Neural cell (in vitro differentiated cells): ENCODE measurements at regions not wholly inside any gene's neighbourhood (a gene's known extent, or its start where the extent isn't known, plus 50 kb on each side); places are given as distances from the start of the nearest gene placed in this dataset.

ENCODE experiments used
- H2AFZ ChIP-seq: fragments of 200-600, 300-800 bp; sonication (generic), shearing (Covaris generic); 2 replicates; pipeline ENCODE4 v1.6.0; 2014; ENCODE audit warnings: low read depth, mild to moderate bottlenecking, antibody characterized with exemption, low read length, moderate library complexity
- H3F3A ChIP-seq: fragments of 200-600 bp; shearing (Covaris generic); 2 replicates; pipeline ENCODE4 v1.6.1; 2016; ENCODE audit warnings: mild to moderate bottlenecking, moderate library complexity, mixed read lengths, antibody characterized with exemption, low read length; ENCODE audit not compliant: insufficient read depth, poor library complexity, severe bottlenecking
- H3K27ac ChIP-seq: fragments of 200-600, 300-800 bp; sonication (generic), shearing (Covaris generic); 2 replicates; pipeline ENCODE4 v1.5.1; 2014; ENCODE audit warnings: mild to moderate bottlenecking, low read length, moderate library complexity
- H3K27me3 ChIP-seq: fragments of 300-800, 200-600 bp; sonication (generic), shearing (Covaris generic); 2 replicates; pipeline ENCODE4 v1.6.0; 2014; ENCODE audit warnings: mild to moderate bottlenecking, low read depth, low read length, moderate library complexity; ENCODE audit not compliant: insufficient read depth
- H3K36me3 ChIP-seq: fragments of 300-800, 200-600 bp; sonication (generic), shearing (Covaris generic); 2 replicates; pipeline ENCODE4 v1.5.1; 2014; ENCODE audit warnings: mild to moderate bottlenecking, antibody characterized with exemption, low read length, moderate library complexity; ENCODE audit not compliant: insufficient read depth
- H3K4me2 ChIP-seq: fragments of 300-800, 200-600 bp; sonication (generic), shearing (Covaris generic); 2 replicates; pipeline ENCODE4 v1.6.0; 2014; ENCODE audit warnings: mild to moderate bottlenecking, low read length
- H3K4me3 ChIP-seq: fragments of 300-800, 200-600 bp; sonication (generic), shearing (Covaris generic); 2 replicates; pipeline ENCODE4 v1.5.1; 2014; ENCODE audit warnings: mild to moderate bottlenecking, low read length, moderate library complexity
- H3K79me2 ChIP-seq: fragments of 200-600 bp; shearing (Covaris generic); replicated peaks from 2 replicates; pipeline ENCODE4 v1.6.0; 2014; ENCODE audit warnings: mild to moderate bottlenecking, low read length, moderate library complexity; ENCODE audit not compliant: insufficient read depth
- H3K9ac ChIP-seq: fragments of 300-800, 200-600 bp; sonication (generic), shearing (Covaris generic); 2 replicates; pipeline ENCODE4 v1.6.1; 2016; ENCODE audit warnings: mild to moderate bottlenecking, low read length, mixed read lengths
- H3K9me2 ChIP-seq: fragments of 200-600 bp; shearing (Covaris generic); 2 replicates; pipeline ENCODE4 v1.6.1; 2016; ENCODE audit warnings: mild to moderate bottlenecking, low read length, mixed read lengths; ENCODE audit not compliant: insufficient read depth
- H3K9me3 ChIP-seq: fragments of 200-600, 300-800 bp; sonication (generic), shearing (Covaris generic); 2 replicates; pipeline ENCODE4 v1.6.1; 2016; ENCODE audit warnings: mild to moderate bottlenecking, mixed run types, low read length, moderate library complexity, mixed read lengths
- H4K20me1 ChIP-seq: fragments of 200-600 bp; shearing (Covaris generic); 2 replicates; pipeline ENCODE4 v1.6.1; 2016; ENCODE audit warnings: mild to moderate bottlenecking, mixed run types; ENCODE audit not compliant: insufficient read depth
- EP300 ChIP-seq: fragments of 450-650 bp; conservative IDR thresholded peaks from 2 replicates; pipeline ENCODE4 v1.6.1; 2014; ENCODE audit warnings: antibody characterized with exemption, mild to moderate bottlenecking, moderate library complexity; ENCODE audit not compliant: poor library complexity, severe bottlenecking
- EZH2 ChIP-seq: fragments of 200-600, 300-800 bp; shearing (Covaris generic), sonication (generic); IDR thresholded peaks from 2 replicates; pipeline ENCODE4 v1.6.1; 2014; ENCODE audit warnings: antibody characterized with exemption, low read length, borderline replicate concordance, mild to moderate bottlenecking; ENCODE audit not compliant: insufficient read depth, poor library complexity, severe bottlenecking
- MXI1 ChIP-seq: fragments of 450-650 bp; conservative IDR thresholded peaks from 2 replicates; pipeline ENCODE4 v1.6.1; 2014; ENCODE audit warnings: antibody characterized with exemption, mild to moderate bottlenecking; ENCODE audit not compliant: poor library complexity, severe bottlenecking
- POLR2AphosphoS5 ChIP-seq: IDR thresholded peaks from 2 replicates; pipeline ENCODE4 v1.6.1; 2012
- RAD21 ChIP-seq: fragments of 450-650 bp; conservative IDR thresholded peaks from 2 replicates; pipeline ENCODE4 v1.6.1; 2014; ENCODE audit warnings: antibody characterized with exemption, mild to moderate bottlenecking, moderate library complexity
- SMC3 ChIP-seq: fragments of 450-650 bp; conservative IDR thresholded peaks from 2 replicates; pipeline ENCODE4 v1.6.1; 2014; ENCODE audit warnings: antibody characterized with exemption, mild to moderate bottlenecking, moderate library complexity; ENCODE audit not compliant: poor library complexity
- TAF1 ChIP-seq: IDR thresholded peaks from 2 replicates; pipeline ENCODE4 v1.6.1; 2012; ENCODE audit warnings: low read depth
- TF ChIP-seq, protein P1 (sequence below): fragments of 450-650 bp; IDR thresholded peaks from 2 replicates; pipeline ENCODE4 v1.5.1; 2014; ENCODE audit warnings: antibody characterized with exemption, mild to moderate bottlenecking, moderate library complexity; ENCODE audit not compliant: poor library complexity, severe bottlenecking
- TF ChIP-seq, protein P2 (sequence below): IDR thresholded peaks from 2 replicates; pipeline ENCODE4 v1.6.1; 2012; ENCODE audit warnings: borderline replicate concordance

DNA sequence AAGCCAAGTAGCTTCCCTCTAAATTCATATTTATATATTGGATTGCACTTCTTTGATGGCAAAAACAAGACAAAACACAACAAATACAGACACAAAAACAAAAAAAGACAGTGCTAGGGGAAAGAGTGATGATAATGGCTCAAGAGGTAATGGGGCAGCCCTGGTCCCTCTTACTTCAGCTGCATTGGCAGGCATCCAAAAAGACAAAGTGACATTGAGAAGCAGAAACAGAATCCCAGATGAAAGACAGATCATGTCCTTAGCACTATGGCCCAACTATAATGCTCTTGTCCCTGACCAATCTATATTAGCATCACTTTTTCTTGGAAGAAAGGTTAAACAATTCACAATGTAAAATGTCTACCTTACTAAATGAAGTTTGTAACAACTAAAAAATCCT, 76.2 kb downstream of the GPR85 start:
- H3K4me2 ChIP-seq: no peak overlapping the region
- no peaks in the 10 kb centered on the region for H3K36me3 ChIP-seq
- H3K27ac ChIP-seq: no peak overlapping the region
- H3K27me3 ChIP-seq: no peaks in the 10 kb centered on the region
- H3K9me3 ChIP-seq: no peaks in the 10 kb centered on the region
- H4K20me1 ChIP-seq: no peaks in the 10 kb centered on the region
- no peaks in the 10 kb centered on the region for H3K79me2 ChIP-seq
- no peaks in the 10 kb centered on the region for H3F3A ChIP-seq
- no peak overlapping the region for H3K9ac ChIP-seq
- no peaks in the 10 kb centered on the region for H3K9me2 ChIP-seq
- no peak overlapping the region for H2AFZ ChIP-seq
- TF ChIP-seq SMC3 (no peak), POLR2AphosphoS5 (no peak), EP300 (no peak), RAD21 (no peak), TAF1 (no peak), MXI1 (no peak), EZH2 (no peak)
- TF ChIP-seq, protein P1, sequence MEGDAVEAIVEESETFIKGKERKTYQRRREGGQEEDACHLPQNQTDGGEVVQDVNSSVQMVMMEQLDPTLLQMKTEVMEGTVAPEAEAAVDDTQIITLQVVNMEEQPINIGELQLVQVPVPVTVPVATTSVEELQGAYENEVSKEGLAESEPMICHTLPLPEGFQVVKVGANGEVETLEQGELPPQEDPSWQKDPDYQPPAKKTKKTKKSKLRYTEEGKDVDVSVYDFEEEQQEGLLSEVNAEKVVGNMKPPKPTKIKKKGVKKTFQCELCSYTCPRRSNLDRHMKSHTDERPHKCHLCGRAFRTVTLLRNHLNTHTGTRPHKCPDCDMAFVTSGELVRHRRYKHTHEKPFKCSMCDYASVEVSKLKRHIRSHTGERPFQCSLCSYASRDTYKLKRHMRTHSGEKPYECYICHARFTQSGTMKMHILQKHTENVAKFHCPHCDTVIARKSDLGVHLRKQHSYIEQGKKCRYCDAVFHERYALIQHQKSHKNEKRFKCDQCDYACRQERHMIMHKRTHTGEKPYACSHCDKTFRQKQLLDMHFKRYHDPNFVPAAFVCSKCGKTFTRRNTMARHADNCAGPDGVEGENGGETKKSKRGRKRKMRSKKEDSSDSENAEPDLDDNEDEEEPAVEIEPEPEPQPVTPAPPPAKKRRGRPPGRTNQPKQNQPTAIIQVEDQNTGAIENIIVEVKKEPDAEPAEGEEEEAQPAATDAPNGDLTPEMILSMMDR: no peak
- TF ChIP-seq, protein P2, sequence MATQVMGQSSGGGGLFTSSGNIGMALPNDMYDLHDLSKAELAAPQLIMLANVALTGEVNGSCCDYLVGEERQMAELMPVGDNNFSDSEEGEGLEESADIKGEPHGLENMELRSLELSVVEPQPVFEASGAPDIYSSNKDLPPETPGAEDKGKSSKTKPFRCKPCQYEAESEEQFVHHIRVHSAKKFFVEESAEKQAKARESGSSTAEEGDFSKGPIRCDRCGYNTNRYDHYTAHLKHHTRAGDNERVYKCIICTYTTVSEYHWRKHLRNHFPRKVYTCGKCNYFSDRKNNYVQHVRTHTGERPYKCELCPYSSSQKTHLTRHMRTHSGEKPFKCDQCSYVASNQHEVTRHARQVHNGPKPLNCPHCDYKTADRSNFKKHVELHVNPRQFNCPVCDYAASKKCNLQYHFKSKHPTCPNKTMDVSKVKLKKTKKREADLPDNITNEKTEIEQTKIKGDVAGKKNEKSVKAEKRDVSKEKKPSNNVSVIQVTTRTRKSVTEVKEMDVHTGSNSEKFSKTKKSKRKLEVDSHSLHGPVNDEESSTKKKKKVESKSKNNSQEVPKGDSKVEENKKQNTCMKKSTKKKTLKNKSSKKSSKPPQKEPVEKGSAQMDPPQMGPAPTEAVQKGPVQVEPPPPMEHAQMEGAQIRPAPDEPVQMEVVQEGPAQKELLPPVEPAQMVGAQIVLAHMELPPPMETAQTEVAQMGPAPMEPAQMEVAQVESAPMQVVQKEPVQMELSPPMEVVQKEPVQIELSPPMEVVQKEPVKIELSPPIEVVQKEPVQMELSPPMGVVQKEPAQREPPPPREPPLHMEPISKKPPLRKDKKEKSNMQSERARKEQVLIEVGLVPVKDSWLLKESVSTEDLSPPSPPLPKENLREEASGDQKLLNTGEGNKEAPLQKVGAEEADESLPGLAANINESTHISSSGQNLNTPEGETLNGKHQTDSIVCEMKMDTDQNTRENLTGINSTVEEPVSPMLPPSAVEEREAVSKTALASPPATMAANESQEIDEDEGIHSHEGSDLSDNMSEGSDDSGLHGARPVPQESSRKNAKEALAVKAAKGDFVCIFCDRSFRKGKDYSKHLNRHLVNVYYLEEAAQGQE: no peak
- no peak overlapping the region for H3K4me3 ChIP-seq

DNA sequence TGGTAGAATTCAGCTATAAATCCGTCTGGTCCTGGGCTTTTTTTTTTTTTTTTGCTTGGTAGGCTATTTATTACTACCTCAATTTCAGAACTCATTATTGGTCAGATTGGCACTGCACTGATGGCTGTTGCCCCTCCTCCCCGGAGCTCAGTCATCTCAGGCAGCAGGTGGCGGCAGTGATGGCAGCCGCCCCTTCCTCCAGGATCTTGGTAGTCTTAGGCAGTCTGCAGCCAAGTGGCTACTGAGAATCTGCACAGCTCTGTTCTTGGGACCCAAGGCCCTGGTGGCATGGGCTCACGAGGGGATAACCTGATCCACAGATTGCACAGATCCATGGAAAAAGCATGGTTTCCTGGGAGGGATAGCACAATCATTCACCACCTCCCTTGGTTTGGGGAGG, 77.9 kb downstream of the GPR85 start:
- no peak overlapping the region for H3K4me3 ChIP-seq

More for the DNA sequence above, 77.9 kb downstream of the GPR85 start:
- TF ChIP-seq RAD21 (no peak), TAF1 (no peak), SMC3 (no peak), EP300 (no peak), MXI1 (no peak), POLR2AphosphoS5 (no peak)
- H3F3A ChIP-seq: no peaks in the 10 kb centered on the region
- no peaks in the 10 kb centered on the region for H3K9me2 ChIP-seq
- H3K9ac ChIP-seq: no peak overlapping the region
- H3K9me3 ChIP-seq: no peaks in the 10 kb centered on the region
- no peak overlapping the region for H2AFZ ChIP-seq
- H3K27ac ChIP-seq: no peak overlapping the region
- no peaks in the 10 kb centered on the region for H3K79me2 ChIP-seq
- H3K36me3 ChIP-seq: no peaks in the 10 kb centered on the region
- H3K27me3 ChIP-seq: no peaks in the 10 kb centered on the region
- H4K20me1 ChIP-seq: no peaks in the 10 kb centered on the region
- H3K4me2 ChIP-seq: no peak overlapping the region
